ENCODE measurements at regions not wholly inside any gene's neighbourhood (a gene's known extent, or its start where the extent isn't known, plus 50 kb on each side); places are given as distances from the start of the nearest gene placed in this dataset.
"Not testable (repeated sequence)": the region's sequence is repeated elsewhere in the genome, so short reads cannot be mapped to it uniquely, and the experiment has no call there.

DNA sequence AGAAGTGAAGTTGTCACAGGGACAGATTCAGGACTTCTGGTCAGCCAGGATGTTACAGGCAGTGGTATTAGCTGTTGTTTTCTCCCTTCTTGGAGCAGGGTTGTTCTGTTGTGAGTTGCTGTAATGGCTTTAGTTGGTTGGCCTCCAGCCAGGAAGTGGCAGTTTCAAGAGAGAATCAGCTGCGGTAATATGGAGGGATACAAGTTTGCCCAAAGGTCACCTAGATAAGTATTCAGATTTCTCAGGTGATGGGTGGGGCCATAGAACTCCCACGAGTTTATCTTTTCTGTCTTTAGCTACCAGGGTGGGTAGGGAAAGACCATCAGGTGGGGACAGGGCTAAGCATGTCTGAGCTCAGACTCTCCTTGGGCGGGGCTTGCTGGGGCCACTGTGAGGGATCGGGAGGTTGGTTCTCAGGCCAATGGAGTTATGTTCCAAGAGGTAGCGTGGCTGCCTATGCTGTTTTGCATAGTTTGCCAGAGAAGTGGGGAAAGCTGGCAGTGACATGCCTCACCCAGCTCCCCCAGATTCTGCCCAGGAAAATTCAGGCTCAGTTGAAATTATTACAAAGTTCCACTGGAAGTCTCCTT is 640.4 kb upstream of the CHAC2 start:
- Mint-ChIP-seq H3K9me3 (peaks cover 0 to 6% (median 0%) of the 10 kb centered on the region in 3 donors), H3K27ac (no peak overlapping the region), H3K27me3 (no peaks in the 10 kb centered on the region), H3K36me3 (no peaks in the 10 kb centered on the region), H3K4me1 (no peaks in the 10 kb centered on the region), H3K4me3 (no peak overlapping the region)

GRCh38 chr2:53114991-53115390 is 652.6 kb upstream of the CHAC2 start:
- H3K4me1 Mint-ChIP-seq: peaks cover 0 to 1% (median 0%) of the 10 kb centered on the region in 3 donors
- peaks cover 0 to 6% (median 2%) of the 10 kb centered on the region in 3 donors for H3K9me3 Mint-ChIP-seq
- peaks cover under 1% of the 10 kb centered on the region for H3K36me3 Mint-ChIP-seq
- H3K4me3 Mint-ChIP-seq: no peak overlapping the region
- H3K27ac Mint-ChIP-seq: no peak overlapping the region
- H3K27me3 Mint-ChIP-seq: no peaks in the 10 kb centered on the region

GRCh38 chr2:53114582-53114981 is 653.0 kb upstream of the CHAC2 start:
- Mint-ChIP-seq H3K27ac (no peak overlapping the region), H3K27me3 (no peaks in the 10 kb centered on the region), H3K4me1 (peaks cover 0 to 1% (median 0%) of the 10 kb centered on the region in 3 donors), H3K9me3 (peaks cover 0 to 6% (median 2%) of the 10 kb centered on the region in 3 donors), H3K4me3 (no peak overlapping the region), H3K36me3 (peaks cover 1% of the 10 kb centered on the region)

- H3K36me3 Mint-ChIP-seq, H3K27ac Mint-ChIP-seq, H3K9me3 Mint-ChIP-seq, H3K4me1 Mint-ChIP-seq, H3K4me3 Mint-ChIP-seq, H3K27me3 Mint-ChIP-seq: not testable (repeated sequence)
These were observed 655.2 kb upstream of the CHAC2 start for GRCh38 chr2:53112408-53112807.

DNA sequence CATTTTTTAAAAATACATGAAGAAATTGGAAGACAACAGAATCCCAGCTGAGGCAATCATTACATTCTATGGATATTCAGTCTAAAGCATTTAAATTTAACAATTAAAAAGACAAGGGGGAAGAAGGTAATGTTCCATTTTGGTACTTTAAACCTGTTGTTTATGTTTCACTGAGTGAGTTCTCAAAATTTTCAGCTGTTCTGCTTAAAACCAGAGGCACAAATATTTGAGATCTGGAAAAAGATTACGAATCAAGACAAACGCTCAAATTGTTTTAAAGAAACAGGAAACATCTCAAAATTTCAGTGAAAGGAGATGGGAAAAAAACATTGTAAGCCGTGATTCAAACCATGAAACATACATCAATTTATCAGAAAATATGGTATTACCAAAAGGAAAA is 656.2 kb upstream of the CHAC2 start:
- no peak overlapping the region for H3K27ac Mint-ChIP-seq
- H3K27me3 Mint-ChIP-seq: no peaks in the 10 kb centered on the region
- H3K36me3 Mint-ChIP-seq: peaks cover 1% of the 10 kb centered on the region
- peaks cover 0 to 6% (median 2%) of the 10 kb centered on the region in 3 donors for H3K9me3 Mint-ChIP-seq
- no peaks in the 10 kb centered on the region for H3K4me1 Mint-ChIP-seq
- H3K4me3 Mint-ChIP-seq: no peak overlapping the region

DNA sequence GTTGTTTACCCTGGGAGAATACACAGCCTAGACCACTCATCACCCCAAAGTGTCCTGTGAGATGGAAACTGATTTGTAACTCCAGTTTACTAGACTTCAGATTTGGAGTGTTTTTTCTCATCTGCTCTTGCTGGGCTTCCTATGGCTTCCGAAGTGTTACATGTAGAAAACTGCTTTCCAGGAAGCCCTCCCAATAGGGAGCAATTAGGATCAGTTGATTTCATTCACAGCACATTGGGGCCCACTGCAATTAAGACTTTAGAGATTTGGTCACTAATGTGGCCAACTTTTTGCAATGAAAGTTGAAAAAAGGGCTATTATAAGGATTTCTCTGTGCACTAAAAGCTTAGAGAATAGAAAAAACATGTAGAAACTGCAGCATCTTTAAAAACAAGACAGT is 656.6 kb upstream of the CHAC2 start:
- no peaks in the 10 kb centered on the region for H3K27me3 Mint-ChIP-seq
- no peaks in the 10 kb centered on the region for H3K4me1 Mint-ChIP-seq
- H3K9me3 Mint-ChIP-seq: peaks cover 0 to 6% (median 2%) of the 10 kb centered on the region in 3 donors
- H3K4me3 Mint-ChIP-seq: no peak overlapping the region
- H3K27ac Mint-ChIP-seq: no peak overlapping the region
- H3K36me3 Mint-ChIP-seq: peaks cover 1% of the 10 kb centered on the region

- no peaks in the 10 kb centered on the region for H3K4me1 Mint-ChIP-seq
- no peaks in the 10 kb centered on the region for H3K27me3 Mint-ChIP-seq
- peaks cover 0 to 6% (median 2%) of the 10 kb centered on the region in 3 donors for H3K9me3 Mint-ChIP-seq
- H3K36me3 Mint-ChIP-seq: peaks cover 1% of the 10 kb centered on the region
- no peak overlapping the region for H3K27ac Mint-ChIP-seq
- no peak overlapping the region for H3K4me3 Mint-ChIP-seq
These were observed 659.4 kb upstream of the CHAC2 start for GRCh38 chr2:53108246-53108645.

GRCh38 chr2:53104263-53104662 is 663.3 kb upstream of the CHAC2 start:
- H3K4me3 Mint-ChIP-seq: no peak overlapping the region
- no peaks in the 10 kb centered on the region for H3K4me1 Mint-ChIP-seq
- H3K27me3 Mint-ChIP-seq: no peaks in the 10 kb centered on the region
- H3K36me3 Mint-ChIP-seq: no peaks in the 10 kb centered on the region
- no peak overlapping the region for H3K27ac Mint-ChIP-seq
- H3K9me3 Mint-ChIP-seq: peaks cover 0 to 2% (median 2%) of the 10 kb centered on the region in 3 donors

- no peaks in the 10 kb centered on the region for H3K36me3 Mint-ChIP-seq
These were observed 663.9 kb upstream of the CHAC2 start for GRCh38 chr2:53103679-53104078.

DNA sequence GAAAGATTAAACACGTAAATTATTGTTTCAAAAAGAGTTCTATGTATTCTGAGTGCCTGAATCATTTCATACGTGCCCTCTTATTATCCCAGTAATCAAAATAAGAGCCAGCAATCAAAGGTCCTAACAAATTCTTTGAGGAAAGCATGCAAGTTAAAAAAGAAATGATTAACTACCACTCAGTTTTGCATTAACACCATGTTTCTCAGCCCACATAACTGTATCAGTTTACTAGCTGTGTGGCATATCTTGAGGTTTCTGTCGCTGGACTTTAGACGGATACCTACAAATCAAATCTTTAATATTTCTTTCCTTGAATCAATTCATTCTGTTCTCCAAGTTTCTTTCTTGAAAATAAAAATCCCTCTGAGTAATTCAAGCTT is 668.9 kb upstream of the CHAC2 start:
- H3K4me3 Mint-ChIP-seq: no peak overlapping the region
- H3K36me3 Mint-ChIP-seq: no peaks in the 10 kb centered on the region
- no peak overlapping the region for H3K27ac Mint-ChIP-seq
- peaks cover 0 to 2% (median 0%) of the 10 kb centered on the region in 3 donors for H3K9me3 Mint-ChIP-seq
- no peaks in the 10 kb centered on the region for H3K27me3 Mint-ChIP-seq
- no peaks in the 10 kb centered on the region for H3K4me1 Mint-ChIP-seq

More at GRCh38 chr2:53103679-53104078, 663.9 kb upstream of the CHAC2 start:
- Mint-ChIP-seq H3K9me3 (peaks cover 0 to 2% (median 2%) of the 10 kb centered on the region in 3 donors), H3K4me1 (no peaks in the 10 kb centered on the region), H3K27me3 (no peaks in the 10 kb centered on the region), H3K27ac (no peak overlapping the region), H3K4me3 (no peak overlapping the region)

GRCh38 chr2:53096351-53096750 is 671.3 kb upstream of the CHAC2 start:
- H3K4me1 Mint-ChIP-seq: no peaks in the 10 kb centered on the region
- H3K36me3 Mint-ChIP-seq: no peaks in the 10 kb centered on the region
- H3K9me3 Mint-ChIP-seq: peaks cover 0 to 2% (median 0%) of the 10 kb centered on the region in 3 donors
- H3K27me3 Mint-ChIP-seq: no peaks in the 10 kb centered on the region
- no peak overlapping the region for H3K27ac Mint-ChIP-seq
- no peak overlapping the region for H3K4me3 Mint-ChIP-seq

GRCh38 chr2:53095664-53096063 is 671.9 kb upstream of the CHAC2 start:
- no peaks in the 10 kb centered on the region for H3K27me3 Mint-ChIP-seq
- no peaks in the 10 kb centered on the region for H3K4me1 Mint-ChIP-seq
- no peaks in the 10 kb centered on the region for H3K9me3 Mint-ChIP-seq
- H3K27ac Mint-ChIP-seq: no peak overlapping the region
- H3K4me3 Mint-ChIP-seq: no peak overlapping the region
- no peaks in the 10 kb centered on the region for H3K36me3 Mint-ChIP-seq

- H3K27ac Mint-ChIP-seq: no peak overlapping the region
- H3K27me3 Mint-ChIP-seq: no peaks in the 10 kb centered on the region
- H3K9me3 Mint-ChIP-seq: no peaks in the 10 kb centered on the region
- H3K4me1 Mint-ChIP-seq: no peaks in the 10 kb centered on the region
- H3K4me3 Mint-ChIP-seq: no peak overlapping the region
- no peaks in the 10 kb centered on the region for H3K36me3 Mint-ChIP-seq
These were observed 672.4 kb upstream of the CHAC2 start for GRCh38 chr2:53095227-53095626.

- peaks cover 0 to 2% (median 0%) of the 10 kb centered on the region in 3 donors for H3K9me3 Mint-ChIP-seq
- no peaks in the 10 kb centered on the region for H3K27me3 Mint-ChIP-seq
- H3K27ac Mint-ChIP-seq: no peak overlapping the region
- H3K36me3 Mint-ChIP-seq: no peaks in the 10 kb centered on the region
- H3K4me3 Mint-ChIP-seq: no peak overlapping the region
- no peaks in the 10 kb centered on the region for H3K4me1 Mint-ChIP-seq
These were observed 674.2 kb upstream of the CHAC2 start for GRCh38 chr2:53093355-53093754.

DNA sequence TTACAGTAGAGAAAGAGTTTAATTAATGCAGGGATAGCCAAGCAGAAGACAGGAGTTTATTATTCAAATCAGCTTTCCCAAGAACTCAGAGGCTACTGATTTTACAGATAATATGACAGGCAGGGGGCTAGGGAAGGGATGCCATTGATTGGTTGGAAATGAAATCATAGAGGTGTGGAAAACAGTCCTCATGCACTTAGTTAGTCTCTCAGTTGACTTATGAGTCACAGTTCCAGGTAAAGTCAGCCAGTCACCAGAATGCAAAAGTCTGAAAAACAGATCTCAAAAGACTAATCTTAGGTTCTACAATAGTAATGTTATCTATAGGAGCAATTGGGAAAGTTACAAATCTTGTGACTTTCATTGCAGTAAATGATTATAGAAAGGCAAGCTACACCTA is 676.4 kb upstream of the CHAC2 start:
- Mint-ChIP-seq H3K36me3 (no peaks in the 10 kb centered on the region), H3K27ac (no peak overlapping the region), H3K27me3 (no peaks in the 10 kb centered on the region), H3K9me3 (peaks cover 0 to 2% (median 0%) of the 10 kb centered on the region in 3 donors), H3K4me1 (no peaks in the 10 kb centered on the region), H3K4me3 (no peak overlapping the region)

DNA sequence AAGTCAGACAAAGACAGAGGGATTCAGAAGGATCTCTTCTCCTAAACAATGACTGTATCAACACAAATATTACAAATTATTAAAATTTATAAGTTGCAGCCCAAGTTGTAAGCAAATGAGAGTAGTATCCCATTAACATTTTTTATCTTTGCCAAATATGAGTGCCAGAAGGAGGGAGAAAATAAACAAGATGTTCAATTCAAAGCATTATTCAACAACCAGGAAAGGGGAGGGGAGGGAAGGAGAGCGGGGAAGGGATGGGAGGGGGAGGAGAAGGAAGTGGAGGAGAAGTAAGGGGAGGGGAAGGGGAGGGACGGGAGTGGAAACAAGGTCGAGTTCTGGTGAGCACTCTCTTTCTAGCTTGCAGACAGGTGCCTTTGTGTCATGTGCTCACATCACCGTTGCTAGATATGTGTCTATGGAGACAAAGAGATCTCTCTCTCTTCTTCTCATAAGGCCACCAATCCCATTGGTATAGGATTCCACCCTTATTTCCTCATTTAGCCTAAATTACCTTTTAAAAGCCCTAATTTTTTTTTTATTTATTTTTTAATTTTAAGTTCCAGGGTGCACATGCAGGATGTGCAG is 679.6 kb upstream of the CHAC2 start:
- Mint-ChIP-seq H3K4me1 (no peaks in the 10 kb centered on the region), H3K9me3 (peaks cover 0 to 4% (median 2%) of the 10 kb centered on the region in 3 donors), H3K27ac (no peak overlapping the region), H3K27me3 (no peaks in the 10 kb centered on the region), H3K36me3 (no peaks in the 10 kb centered on the region), H3K4me3 (no peak overlapping the region)

All from IgD-negative memory B cell (primary cell).